Spleen (tissue), 3 donors: ENCODE measurements at regions not wholly inside any gene's neighbourhood (a gene's known extent, or its start where the extent isn't known, plus 50 kb on each side); places are given as distances from the start of the nearest gene placed in this dataset.

Experiments used
- POLR2A ChIP-seq, 3 donors: fragments of 450-650 bp; IDR thresholded peaks; one replicate each; pipeline ENCODE4 v1.5.1; 2017; ENCODE audit warnings: antibody characterized with exemption in 3 of 3, mild to moderate bottlenecking in 1 of 3
- POLR2AphosphoS5 ChIP-seq, 3 donors: sonication (generic); formaldehyde crosslinking; IDR thresholded peaks; one replicate each; pipeline ENCODE4 v1.5.1; 2017; ENCODE audit warnings: antibody characterized with exemption in 3 of 3

DNA sequence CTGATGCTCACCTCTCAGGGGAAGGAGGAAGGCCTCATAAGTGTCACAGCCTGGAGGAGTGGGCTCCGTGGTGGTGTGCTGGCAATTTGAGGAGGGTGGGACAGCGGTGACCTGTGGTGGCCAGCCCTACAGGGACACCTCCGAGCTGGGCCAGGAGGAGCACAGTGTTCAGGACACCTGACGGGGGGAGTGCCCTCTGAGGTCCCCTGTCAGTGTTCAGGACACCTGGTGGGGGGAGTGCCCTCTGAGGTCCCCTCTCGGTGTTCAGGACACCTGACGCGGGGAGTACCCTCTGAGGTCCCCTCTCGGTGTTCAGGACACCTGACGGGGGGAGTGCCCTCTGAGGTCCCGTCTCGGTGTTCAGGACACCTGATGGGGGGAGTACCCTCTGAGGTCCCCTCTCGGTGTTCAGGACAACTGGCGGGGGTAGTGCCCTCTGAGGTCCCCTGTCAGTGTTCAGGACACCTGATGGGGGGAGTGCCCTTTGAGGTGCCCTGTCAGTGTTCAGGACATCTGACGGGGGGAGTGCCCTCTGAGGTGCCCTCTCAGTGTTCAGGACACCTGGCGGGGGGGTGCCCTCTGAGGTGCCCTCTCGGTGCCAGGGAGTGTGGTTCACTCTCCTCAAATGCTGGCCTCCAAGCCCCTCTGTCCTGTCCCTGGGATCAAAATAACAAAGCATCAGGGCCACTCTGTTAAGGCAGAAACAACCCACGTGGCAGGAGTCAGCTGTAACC is 73.4 kb upstream of the ZNF469 start:
- no peak for TF ChIP-seq POLR2AphosphoS5 (IDR thresholded peaks at IDR 0.05)
- TF ChIP-seq POLR2A (IDR thresholded peaks at IDR 0.05): no peak
